ENCODE measurements at regions not wholly inside any gene's neighbourhood (a gene's known extent, or its start where the extent isn't known, plus 50 kb on each side); places are given as distances from the start of the nearest gene placed in this dataset.

- DNase-seq (ENCODE audit: low spot score, unreplicated experiment), result no peak
- H3K4me3 Mint-ChIP-seq (ENCODE audit: low read depth), result no peak overlapping the region
- TF ChIP-seq CTCF (IDR thresholded peaks at IDR 0.05; ENCODE audit: unreplicated experiment), result no peak
- peaks cover 1% of the 10 kb centered on the region for H3K4me1 Mint-ChIP-seq (ENCODE audit: low read depth)
- H3K27ac Mint-ChIP-seq, result no peak overlapping the region
- no peaks in the 10 kb centered on the region for H3K36me3 Mint-ChIP-seq (ENCODE audit: insufficient read depth)
- H3K27me3 Mint-ChIP-seq, result peaks cover 24% of the 10 kb centered on the region
- H3K9me3 Mint-ChIP-seq (ENCODE audit: low read depth), result peaks cover 4% of the 10 kb centered on the region
Observed at GRCh38 chr10:69718951-69719350, 82.8 kb upstream of the COL13A1 start.

GRCh38 chr10:69721690-69722310, 79.9 kb upstream of the COL13A1 start:
- H3K4me1 Mint-ChIP-seq (ENCODE audit: low read depth), result peaks cover 2% of the 10 kb centered on the region
- no peaks in the 10 kb centered on the region for H3K36me3 Mint-ChIP-seq (ENCODE audit: insufficient read depth)
- H3K27me3 Mint-ChIP-seq, result peaks cover 21% of the 10 kb centered on the region
- H3K4me3 Mint-ChIP-seq (ENCODE audit: low read depth), result no peak overlapping the region
- no peak for DNase-seq (ENCODE audit: low spot score, unreplicated experiment)
- no peak for TF ChIP-seq CTCF (IDR thresholded peaks at IDR 0.05; ENCODE audit: unreplicated experiment)
- H3K9me3 Mint-ChIP-seq (ENCODE audit: low read depth), result peaks cover 4% of the 10 kb centered on the region
- no peak overlapping the region for H3K27ac Mint-ChIP-seq

GRCh38 chr10:69723653-69724052, 78.1 kb upstream of the COL13A1 start:
- Mint-ChIP-seq H3K27ac (no peak overlapping the region), H3K4me3 (ENCODE audit: low read depth) (no peak overlapping the region), H3K4me1 (ENCODE audit: low read depth) (peaks cover 2% of the 10 kb centered on the region), H3K9me3 (ENCODE audit: low read depth) (peaks cover 4% of the 10 kb centered on the region), H3K36me3 (ENCODE audit: insufficient read depth) (no peaks in the 10 kb centered on the region), H3K27me3 (peaks cover 21% of the 10 kb centered on the region)
- TF ChIP-seq CTCF (IDR thresholded peaks at IDR 0.05; ENCODE audit: unreplicated experiment), result no peak
- no peak for DNase-seq (ENCODE audit: low spot score, unreplicated experiment)

GRCh38 chr10:69726850-69727249, 74.9 kb upstream of the COL13A1 start:
- Mint-ChIP-seq H3K27me3 (peaks cover 22% of the 10 kb centered on the region), H3K9me3 (ENCODE audit: low read depth) (no peaks in the 10 kb centered on the region), H3K36me3 (ENCODE audit: insufficient read depth) (no peaks in the 10 kb centered on the region), H3K4me3 (ENCODE audit: low read depth) (no peak overlapping the region), H3K27ac (no peak overlapping the region), H3K4me1 (ENCODE audit: low read depth) (peaks cover 2% of the 10 kb centered on the region)
- no peak for TF ChIP-seq CTCF (IDR thresholded peaks at IDR 0.05; ENCODE audit: unreplicated experiment)
- no peak for DNase-seq (ENCODE audit: low spot score, unreplicated experiment)

GRCh38 chr10:69728335-69728870, 73.3 kb upstream of the COL13A1 start:
- Mint-ChIP-seq H3K27ac (no peak overlapping the region), H3K4me3 (ENCODE audit: low read depth) (no peak overlapping the region), H3K36me3 (ENCODE audit: insufficient read depth) (no peaks in the 10 kb centered on the region), H3K4me1 (ENCODE audit: low read depth) (peaks cover 6% of the 10 kb centered on the region), H3K27me3 (peaks cover 24% of the 10 kb centered on the region), H3K9me3 (ENCODE audit: low read depth) (no peaks in the 10 kb centered on the region)
- TF ChIP-seq CTCF (IDR thresholded peaks at IDR 0.05; ENCODE audit: unreplicated experiment), result no peak
- DNase-seq (ENCODE audit: low spot score, unreplicated experiment), result no peak

All from progenitor cell of endocrine pancreas (in vitro differentiated cells).